Gastroesophageal sphincter (tissue), 4 donors: ENCODE measurements at regions not wholly inside any gene's neighbourhood (a gene's known extent, or its start where the extent isn't known, plus 50 kb on each side); places are given as distances from the start of the nearest gene placed in this dataset.
"Not testable (repeated sequence)": the region's sequence is repeated elsewhere in the genome, so short reads cannot be mapped to it uniquely, and the experiment has no call there.

Source experiments
- ATAC-seq: fragments of 150-250 bp; one replicate; pipeline ENCODE4 v1.9.1; 2016; ENCODE audit warnings: mild to moderate bottlenecking, moderate library complexity
- H3K27ac ChIP-seq, 4 donors: fragments of 200-600 bp; sonication (generic) in 3 of 4; 1 replicate in 3 of 4; 2 replicates in 1 of 4; pipeline ENCODE4 v1.5.1; 2016 to 2019
- H3K27me3 ChIP-seq: fragments of 200-600 bp; sonication (generic); one replicate; pipeline ENCODE4 v1.5.1; 2019
- H3K36me3 ChIP-seq, 2 donors: fragments of 200-600 bp; sonication (generic); one replicate each; pipeline ENCODE4 v1.5.1; 2019; ENCODE audit warnings: control low read depth in 1 of 2
- H3K4me1 ChIP-seq, 3 donors: fragments of 200-600 bp; sonication (generic); 1 replicate in 2 of 3; 2 replicates in 1 of 3; pipeline ENCODE4 v1.5.1; 2016 to 2019; ENCODE audit warnings: control low read depth in 2 of 3
- H3K4me3 ChIP-seq, 2 donors: fragments of 200-600 bp; sonication (generic); one replicate each; pipeline ENCODE4 v1.5.1; 2019; ENCODE audit warnings: mild to moderate bottlenecking in 1 of 2, moderate library complexity in 1 of 2
- H3K9me3 ChIP-seq, 3 donors: fragments of 200-600 bp; sonication (generic); one replicate each; pipeline ENCODE4 v1.5.1; 2017 to 2019; ENCODE audit warnings: control low read depth in 2 of 3
- EP300 ChIP-seq: sonication (generic); formaldehyde crosslinking; IDR thresholded peaks from one replicate; pipeline ENCODE4 v1.6.1; 2017; ENCODE audit warnings: antibody characterized with exemption, mild to moderate bottlenecking
- POLR2A ChIP-seq, 2 donors: fragments of 450-650 bp; IDR thresholded peaks; one replicate each; pipeline ENCODE4 v1.6.1; 2017; ENCODE audit warnings: antibody characterized with exemption in 2 of 2, mild to moderate bottlenecking in 2 of 2, moderate library complexity in 1 of 2
- POLR2AphosphoS5 ChIP-seq: sonication (generic); formaldehyde crosslinking; IDR thresholded peaks from one replicate; pipeline ENCODE4 v1.6.1; 2017; ENCODE audit warnings: antibody characterized with exemption
- WGBS, 2 donors: methylation state at CpG; one replicate each; pipeline ENCODE4 v1.1.5; 2018; ENCODE audit warnings: low coverage in 1 of 2; 5-methylcytosine and 5-hydroxymethylcytosine counted together
- TF ChIP-seq, protein P1 (sequence below), 4 experiments: fragments of 200-600 bp in 2 of 4; fragments of 450-650 bp in 2 of 4; sonication (generic) in 1 of 4; IDR thresholded peaks; one replicate each; pipeline ENCODE4 v1.5.1; 2017 to 2019; ENCODE audit warnings: antibody characterized with exemption in 4 of 4, mild to moderate bottlenecking in 2 of 4, moderate library complexity in 2 of 4

DNA sequence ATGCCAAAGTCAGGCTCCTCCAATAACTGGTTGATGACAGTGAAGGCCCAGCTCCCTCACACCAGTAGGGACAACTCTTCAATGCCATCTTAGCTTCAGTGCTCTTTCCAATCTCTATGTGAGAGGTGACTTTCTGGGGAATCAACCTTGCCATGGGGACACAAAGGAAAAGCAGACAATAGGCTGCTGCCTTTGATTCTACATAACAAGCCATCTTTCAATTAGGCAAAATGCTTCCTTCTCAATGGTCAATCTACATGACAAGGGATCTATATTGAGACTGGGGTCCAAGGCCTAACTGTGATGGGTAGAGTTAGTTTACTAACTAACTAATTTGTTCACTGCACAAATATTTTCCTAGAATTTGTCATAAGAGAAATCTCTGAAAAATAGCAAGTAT, 1417.5 kb upstream of the SEL1L start:
- Histone ChIP-seq H3K4me1 (no peaks in the 10 kb centered on the region), H3K27ac (no peak overlapping the region), H3K36me3 (no peaks in the 10 kb centered on the region), H3K27me3 (no peaks in the 10 kb centered on the region), H3K4me3 (no peak overlapping the region), H3K9me3 (no peaks in the 10 kb centered on the region)
- ATAC-seq: no peak
- TF ChIP-seq, protein P1, sequence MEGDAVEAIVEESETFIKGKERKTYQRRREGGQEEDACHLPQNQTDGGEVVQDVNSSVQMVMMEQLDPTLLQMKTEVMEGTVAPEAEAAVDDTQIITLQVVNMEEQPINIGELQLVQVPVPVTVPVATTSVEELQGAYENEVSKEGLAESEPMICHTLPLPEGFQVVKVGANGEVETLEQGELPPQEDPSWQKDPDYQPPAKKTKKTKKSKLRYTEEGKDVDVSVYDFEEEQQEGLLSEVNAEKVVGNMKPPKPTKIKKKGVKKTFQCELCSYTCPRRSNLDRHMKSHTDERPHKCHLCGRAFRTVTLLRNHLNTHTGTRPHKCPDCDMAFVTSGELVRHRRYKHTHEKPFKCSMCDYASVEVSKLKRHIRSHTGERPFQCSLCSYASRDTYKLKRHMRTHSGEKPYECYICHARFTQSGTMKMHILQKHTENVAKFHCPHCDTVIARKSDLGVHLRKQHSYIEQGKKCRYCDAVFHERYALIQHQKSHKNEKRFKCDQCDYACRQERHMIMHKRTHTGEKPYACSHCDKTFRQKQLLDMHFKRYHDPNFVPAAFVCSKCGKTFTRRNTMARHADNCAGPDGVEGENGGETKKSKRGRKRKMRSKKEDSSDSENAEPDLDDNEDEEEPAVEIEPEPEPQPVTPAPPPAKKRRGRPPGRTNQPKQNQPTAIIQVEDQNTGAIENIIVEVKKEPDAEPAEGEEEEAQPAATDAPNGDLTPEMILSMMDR (IDR thresholded peaks at IDR 0.05): no peak
- TF ChIP-seq POLR2AphosphoS5: no peak
- no peak for TF ChIP-seq POLR2A (IDR thresholded peaks at IDR 0.05)
- no peak for TF ChIP-seq EP300

DNA sequence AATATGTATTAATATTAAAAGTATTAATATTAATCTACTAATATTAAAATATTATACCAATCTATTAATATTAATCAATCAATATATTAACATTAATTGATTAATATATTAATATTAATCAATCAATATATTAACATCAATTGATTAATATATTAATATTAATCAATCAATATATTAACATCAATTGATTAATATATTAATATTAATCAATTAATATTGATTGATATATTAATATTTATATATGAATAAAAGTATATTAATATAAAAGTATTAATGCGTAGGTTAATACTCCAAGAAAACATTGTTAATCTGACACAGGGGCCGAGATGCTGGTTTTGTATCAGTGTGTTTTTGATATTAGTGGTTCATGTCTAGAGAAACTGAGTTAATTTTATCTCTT, 1430.1 kb upstream of the SEL1L start:
- TF ChIP-seq POLR2A (IDR thresholded peaks at IDR 0.05) (no peak), EP300 (no peak), POLR2AphosphoS5 (no peak)
- TF ChIP-seq, protein P1 (IDR thresholded peaks at IDR 0.05): no peak
- Histone ChIP-seq H3K4me1 (no peaks in the 10 kb centered on the region), H3K9me3 (no peaks in the 10 kb centered on the region), H3K36me3 (no peaks in the 10 kb centered on the region), H3K4me3 (no peak overlapping the region), H3K27me3 (no peaks in the 10 kb centered on the region), H3K27ac (no peak overlapping the region)
- 88 to 94% methylated on average over 2 of the region's 2 CpGs for WGBS, 2 donors
- no peak for ATAC-seq

DNA sequence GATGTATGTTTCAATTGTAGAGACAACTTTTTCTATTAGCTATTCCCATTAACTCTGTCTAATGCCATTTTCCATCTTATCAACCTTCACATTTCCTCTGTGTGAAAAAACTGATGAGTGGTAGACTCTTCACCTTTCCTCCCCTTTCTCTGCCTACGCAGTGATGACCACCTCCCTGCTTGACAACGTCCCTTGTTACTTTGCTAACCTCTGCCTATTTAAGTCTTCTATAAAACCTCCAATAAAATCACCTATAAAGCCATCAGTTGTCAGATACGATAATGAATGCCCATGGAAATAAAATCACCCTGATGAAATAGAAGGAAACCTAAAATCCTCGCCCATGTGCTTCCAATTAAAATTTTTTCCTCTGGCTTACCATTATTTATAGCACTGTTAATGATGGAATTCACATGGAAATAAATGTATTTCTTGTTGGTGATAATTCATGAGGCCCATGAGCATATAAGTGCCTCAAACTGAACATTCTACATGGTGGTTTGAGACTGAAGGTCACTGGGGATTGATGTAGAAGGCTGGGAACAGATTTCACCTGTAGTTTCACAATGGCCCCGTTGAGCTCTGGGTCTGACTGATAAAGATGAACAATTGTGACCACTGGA, 1454.0 kb upstream of the SEL1L start:
- TF ChIP-seq, protein P1 (IDR thresholded peaks at IDR 0.05): no peak
- TF ChIP-seq POLR2A (IDR thresholded peaks at IDR 0.05) (no peak), EP300 (no peak), POLR2AphosphoS5 (no peak)
- no peak overlapping the region for H3K27ac ChIP-seq
- WGBS, 2 donors: 89% methylated on average over 4 to 5 of the region's 5 CpGs

DNA sequence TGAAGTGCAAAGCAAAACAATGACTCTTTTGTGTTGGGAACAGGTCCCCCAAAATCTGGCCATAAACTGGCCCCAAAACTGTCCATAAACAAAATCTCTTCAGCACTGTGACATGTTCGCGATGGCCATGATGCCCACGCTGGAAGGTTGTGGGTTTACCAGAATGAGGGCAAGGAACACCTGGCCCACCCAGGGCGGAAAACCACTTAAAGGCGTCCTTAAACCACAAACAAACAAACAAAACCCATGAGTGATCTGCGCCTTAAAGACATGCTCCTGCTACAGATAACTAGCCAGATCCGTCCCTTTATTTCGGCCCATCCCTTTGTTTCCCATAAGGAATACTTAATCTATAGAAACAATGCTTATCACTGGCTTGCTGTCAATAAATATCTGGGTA, 1460.9 kb upstream of the SEL1L start:
- H3K36me3 ChIP-seq, ATAC-seq, H3K27me3 ChIP-seq, H3K9me3 ChIP-seq, H3K4me3 ChIP-seq, H3K27ac ChIP-seq, H3K4me1 ChIP-seq: not testable (repeated sequence)
- WGBS, 2 donors: 85 to 92% methylated on average over 7 to 8 of the region's 8 CpGs

More for the DNA sequence above, 1454.0 kb upstream of the SEL1L start:
- H3K36me3 ChIP-seq: no peaks in the 10 kb centered on the region
- no peak for ATAC-seq
- H3K4me1 ChIP-seq: no peaks in the 10 kb centered on the region
- H3K4me3 ChIP-seq: no peak overlapping the region
- no peaks in the 10 kb centered on the region for H3K27me3 ChIP-seq
- no peaks in the 10 kb centered on the region for H3K9me3 ChIP-seq

DNA sequence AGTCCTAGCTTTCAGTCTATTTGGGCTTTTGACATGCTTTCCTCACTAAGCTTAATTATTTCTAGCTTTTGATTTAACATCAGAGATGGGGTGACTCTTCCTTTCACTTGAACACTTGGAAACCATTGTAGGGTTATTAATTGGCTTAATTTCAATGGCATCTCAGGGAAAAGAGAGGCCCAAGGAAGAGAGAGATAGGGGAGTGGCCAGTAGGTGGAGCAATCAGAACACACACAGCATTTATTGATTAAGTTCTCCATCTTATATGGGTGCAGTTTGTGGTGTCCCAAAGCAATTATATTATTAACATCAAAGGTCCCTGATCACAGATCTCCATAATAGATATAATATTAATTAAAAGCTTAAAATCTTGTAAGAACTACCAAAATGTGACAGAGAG, 1466.1 kb upstream of the SEL1L start:
- Histone ChIP-seq H3K27me3 (no peaks in the 10 kb centered on the region), H3K4me1 (no peaks in the 10 kb centered on the region), H3K9me3 (no peaks in the 10 kb centered on the region), H3K36me3 (no peaks in the 10 kb centered on the region), H3K4me3 (no peak overlapping the region), H3K27ac (no peak overlapping the region)
- TF ChIP-seq EP300: no peak
- TF ChIP-seq POLR2A (IDR thresholded peaks at IDR 0.05): no peak
- TF ChIP-seq, protein P1 (IDR thresholded peaks at IDR 0.05): no peak
- no peak for TF ChIP-seq POLR2AphosphoS5
- no peak for ATAC-seq
